Body of pancreas (tissue), 4 donors: ENCODE measurements at regions not wholly inside any gene's neighbourhood (a gene's known extent, or its start where the extent isn't known, plus 50 kb on each side); places are given as distances from the start of the nearest gene placed in this dataset.
"Not testable (repeated sequence)": the region's sequence is repeated elsewhere in the genome, so short reads cannot be mapped to it uniquely, and the experiment has no call there.

ENCODE experiments used
- ATAC-seq: fragments of 150-250 bp; one replicate; pipeline ENCODE4 v1.9.1; 2016
- DNase-seq, 4 donors: peaks; one replicate each; pipeline ENCODE4 v3.0.0-alpha.2; 2019
- H3K27ac ChIP-seq, 4 donors: fragments of 200-600 bp; sonication (generic); 1 replicate in 3 of 4; 2 replicates in 1 of 4; pipeline versions ENCODE4 v1.5.1 to v1.6.1; 2016 to 2019; ENCODE audit warnings: mild to moderate bottlenecking in 1 of 4, mixed read lengths in 1 of 4, moderate library complexity in 1 of 4
- H3K27me3 ChIP-seq, 2 donors: fragments of 200-600 bp; sonication (generic); one replicate each; pipeline ENCODE4 v1.6.0; 2016; ENCODE audit warnings: mild to moderate bottlenecking in 1 of 2
- H3K36me3 ChIP-seq, 2 donors: fragments of 200-600 bp; sonication (generic); replicated peaks in 1 of 2; 2 replicates each; pipeline ENCODE4 v1.5.1; 2016; ENCODE audit warnings: low read depth in 2 of 2; ENCODE audit not compliant: insufficient read depth in 1 of 2
- H3K4me1 ChIP-seq: fragments of 200-600 bp; sonication (generic); one replicate; pipeline ENCODE4 v1.6.0; 2016
- H3K4me3 ChIP-seq, 2 donors: fragments of 200-600 bp; sonication (generic); 1 replicate in 1 of 2; 2 replicates in 1 of 2; pipeline ENCODE4 v1.5.1; 2016 to 2019
- H3K9me3 ChIP-seq, 3 donors: fragments of 200-600 bp; sonication (generic); 1 replicate in 2 of 3; 2 replicates in 1 of 3; pipeline ENCODE4 v1.5.1; 2016
- CTCF ChIP-seq, 7 experiments: fragments of 450-650 bp in 4 of 7; fragments of 200-600 bp in 3 of 7; sonication (generic) in 3 of 7; IDR thresholded peaks; one replicate each; pipeline ENCODE4 v1.5.1; 2016 to 2019; ENCODE audit warnings: antibody characterized with exemption in 7 of 7
- WGBS, 2 donors: methylation state at CpG; one replicate each; pipeline ENCODE4 v1.1.5; 2017; 5-methylcytosine and 5-hydroxymethylcytosine counted together
- intact Hi-C: fragments of 100-400 bp; cut with DNase I; formaldehyde crosslinking; loops from one replicate; pipeline ENCODE4 v1.15.1; 2023

GRCh38 chr3:75579981-75580782 lies 83.9 kb upstream of the FRG2C start:
- peak in 6 of 7 experiments; percentile 19 to 93 (median 82) for TF ChIP-seq CTCF (IDR thresholded peaks at IDR 0.05)
- H3K4me1 ChIP-seq, H3K27me3 ChIP-seq, H3K9me3 ChIP-seq, intact Hi-C loops, H3K36me3 ChIP-seq: not testable (repeated sequence)
- Histone ChIP-seq H3K27ac (peak overlapping the region in 1 of 4 donors; percentile 3), H3K4me3 (peak overlapping the region in 1 of 2 donors; percentile 37)
- peak; percentile 51 to 73 (median 60) for DNase-seq
- peak; percentile 53 for ATAC-seq
- WGBS, 2 donors, result 2 to 11% methylated on average over 4 to 17 of the region's 67 CpGs

GRCh38 chr3:75582536-75582935 lies 81.6 kb upstream of the FRG2C start:
- H3K27me3 ChIP-seq, DNase-seq, ATAC-seq, intact Hi-C loops, H3K4me1 ChIP-seq, H3K9me3 ChIP-seq, H3K4me3 ChIP-seq, H3K36me3 ChIP-seq, H3K27ac ChIP-seq: not testable (repeated sequence)
- WGBS, 2 donors, result 43 to 57% methylated on average over 3 of the region's 3 CpGs

DNA sequence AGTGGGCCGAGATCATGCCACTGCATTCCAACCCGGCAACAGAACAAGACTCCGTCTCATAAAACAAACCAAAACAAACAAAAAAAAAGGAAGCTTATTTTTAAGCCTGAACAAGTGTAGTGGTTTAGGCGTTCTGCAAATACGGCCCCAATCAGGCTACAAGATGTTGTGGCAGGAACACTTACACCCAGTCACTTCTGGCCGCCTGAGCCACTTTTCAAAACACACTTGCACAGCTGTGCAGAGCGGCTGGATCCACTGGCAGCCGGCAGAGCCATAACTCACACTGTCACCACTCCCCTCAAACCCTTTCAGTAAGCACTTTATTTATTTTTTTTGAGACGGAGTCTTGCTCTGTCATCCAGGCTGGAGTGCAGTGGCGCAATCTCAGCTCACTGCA lies 81.0 kb upstream of the FRG2C start:
- H3K36me3 ChIP-seq, DNase-seq, H3K4me1 ChIP-seq, H3K27me3 ChIP-seq, intact Hi-C loops, ATAC-seq, H3K9me3 ChIP-seq, H3K27ac ChIP-seq, H3K4me3 ChIP-seq: not testable (repeated sequence)
- 45% methylated on average over 10 of the region's 10 CpGs for WGBS, 2 donors

GRCh38 chr3:75587695-75588094 lies 76.4 kb upstream of the FRG2C start:
- H3K9me3 ChIP-seq, ATAC-seq: not testable (repeated sequence)
- WGBS, 2 donors, result 82 to 100% methylated on average over 2 to 6 of the region's 15 CpGs

GRCh38 chr3:75590382-75590781 lies 73.7 kb upstream of the FRG2C start:
- WGBS, 2 donors, result 50 to 75% methylated on average over 2 to 16 of the region's 16 CpGs
- intact Hi-C loops, H3K36me3 ChIP-seq, H3K9me3 ChIP-seq, DNase-seq, H3K27ac ChIP-seq, H3K4me1 ChIP-seq, H3K4me3 ChIP-seq, ATAC-seq, H3K27me3 ChIP-seq: not testable (repeated sequence)

More at GRCh38 chr3:75587695-75588094, 76.4 kb upstream of the FRG2C start:
- H3K36me3 ChIP-seq, H3K27me3 ChIP-seq, H3K27ac ChIP-seq, H3K4me3 ChIP-seq, DNase-seq, H3K4me1 ChIP-seq, intact Hi-C loops: not testable (repeated sequence)

GRCh38 chr3:75604286-75604934 lies 59.7 kb upstream of the FRG2C start:
- TF ChIP-seq CTCF (IDR thresholded peaks at IDR 0.05), result peak in 5 of 7 experiments; percentile 8 to 25 (median 10)
- H3K36me3 ChIP-seq, H3K9me3 ChIP-seq, H3K4me1 ChIP-seq, ATAC-seq, H3K27me3 ChIP-seq, H3K27ac ChIP-seq, H3K4me3 ChIP-seq, intact Hi-C loops: not testable (repeated sequence)
- 59 to 61% methylated on average over 14 of the region's 14 CpGs for WGBS, 2 donors
- peak in 3 of 4 donors; percentile 23 to 47 (median 25) for DNase-seq

DNA sequence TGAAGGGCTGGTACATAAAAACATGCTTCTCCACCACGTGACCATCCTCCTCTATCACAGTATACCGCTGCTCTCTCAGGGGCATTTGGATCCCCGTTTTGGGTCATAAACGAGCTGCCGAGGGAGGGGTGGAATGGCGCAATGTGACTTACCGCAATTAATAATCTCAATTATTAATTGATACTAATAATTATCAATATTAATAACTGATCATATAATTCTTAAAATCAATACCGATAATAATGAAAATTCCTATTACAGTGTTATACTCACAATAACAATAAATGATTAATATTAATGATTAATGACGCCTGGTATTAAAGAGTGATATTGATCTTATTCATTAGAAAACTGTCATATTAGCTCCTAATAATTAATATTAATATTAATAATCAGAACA lies 56.1 kb upstream of the FRG2C start:
- not testable (repeated sequence) for H3K9me3 ChIP-seq, ATAC-seq

DNA sequence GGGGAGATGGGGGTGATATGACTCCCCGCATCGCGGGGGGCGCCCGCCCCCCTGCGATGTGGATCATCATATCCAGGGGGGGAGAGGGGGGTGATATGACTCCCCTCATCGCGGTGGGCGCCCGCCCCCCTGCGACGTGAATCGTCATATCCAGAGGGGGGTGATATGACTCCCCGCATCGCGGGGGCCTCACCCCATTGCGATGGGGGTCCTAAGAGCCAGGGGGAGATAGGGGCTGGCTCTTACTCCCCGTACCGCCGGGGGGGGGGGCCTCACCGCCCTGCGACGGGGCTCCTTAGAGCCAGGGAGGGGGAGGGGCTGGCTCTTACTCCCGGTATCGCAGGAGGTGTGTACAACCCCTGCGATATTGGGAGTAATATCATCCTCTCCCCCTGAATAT lies 54.5 kb upstream of the FRG2C start:
- DNase-seq, ATAC-seq, H3K27ac ChIP-seq, H3K4me1 ChIP-seq, H3K9me3 ChIP-seq, H3K36me3 ChIP-seq, H3K4me3 ChIP-seq, intact Hi-C loops, H3K27me3 ChIP-seq: not testable (repeated sequence)
- 23 to 32% methylated on average over 4 to 23 of the region's 26 CpGs for WGBS, 2 donors

More for the DNA sequence above, 56.1 kb upstream of the FRG2C start:
- H3K4me1 ChIP-seq, H3K36me3 ChIP-seq, H3K4me3 ChIP-seq, intact Hi-C loops, H3K27ac ChIP-seq, H3K27me3 ChIP-seq, DNase-seq: not testable (repeated sequence)
- 67 to 71% methylated on average over 9 of the region's 9 CpGs for WGBS, 2 donors
